GM21619 (cell line): ENCODE measurements at regions not wholly inside any gene's neighbourhood (a gene's known extent, or its start where the extent isn't known, plus 50 kb on each side); places are given as distances from the start of the nearest gene placed in this dataset.
"Not testable (repeated sequence)": the region's sequence is repeated elsewhere in the genome, so short reads cannot be mapped to it uniquely, and the experiment has no call there.

Experiments
- ATAC-seq: cut with Tn5 transposase; IDR thresholded peaks from one replicate; pipeline ENCODE4 v1.9.1; 2021; ENCODE audit not compliant: unreplicated experiment

- no peak for ATAC-seq
Measured at GRCh38 chr7:81439591-81439990, 330.3 kb downstream of the HGF start.

GRCh38 chr7:81437160-81437559, 332.7 kb downstream of the HGF start:
- ATAC-seq, result not testable (repeated sequence)

- no peak for ATAC-seq
Measured at GRCh38 chr7:81433692-81434331, 336.0 kb downstream of the HGF start.

GRCh38 chr7:81433206-81433605, 336.6 kb downstream of the HGF start:
- ATAC-seq, result no peak

GRCh38 chr7:81430761-81431160, 339.1 kb downstream of the HGF start:
- no peak for ATAC-seq

GRCh38 chr7:81430150-81430549, 339.7 kb downstream of the HGF start:
- no peak for ATAC-seq

GRCh38 chr7:81427461-81427860, 342.4 kb downstream of the HGF start:
- no peak for ATAC-seq

GRCh38 chr7:81420526-81421226, 349.2 kb downstream of the HGF start:
- ATAC-seq, result no peak

GRCh38 chr7:81419731-81420130, 350.1 kb downstream of the HGF start:
- no peak for ATAC-seq

GRCh38 chr7:81416659-81417058, 353.2 kb downstream of the HGF start:
- no peak for ATAC-seq

- no peak for ATAC-seq
Measured at GRCh38 chr7:81415181-81415580, 354.7 kb downstream of the HGF start.

- no peak for ATAC-seq
Measured at GRCh38 chr7:81414411-81414810, 355.4 kb downstream of the HGF start.

GRCh38 chr7:81410471-81411117, 359.3 kb downstream of the HGF start:
- no peak for ATAC-seq

- no peak for ATAC-seq
Measured at GRCh38 chr7:81408728-81409127, 361.1 kb downstream of the HGF start.

- ATAC-seq, result no peak
Measured at GRCh38 chr7:81407094-81407493, 362.8 kb downstream of the HGF start.

GRCh38 chr7:81404669-81405068, 365.2 kb downstream of the HGF start:
- ATAC-seq, result no peak

- no peak for ATAC-seq
Measured at GRCh38 chr7:81402227-81402626, 367.6 kb downstream of the HGF start.

- ATAC-seq, result no peak
Measured at GRCh38 chr7:81399471-81399870, 370.4 kb downstream of the HGF start.

GRCh38 chr7:81394029-81394428, 375.8 kb downstream of the HGF start:
- no peak for ATAC-seq

GRCh38 chr7:81393018-81393417, 376.8 kb downstream of the HGF start:
- ATAC-seq, result no peak

GRCh38 chr7:81385370-81385769, 384.5 kb downstream of the HGF start:
- ATAC-seq, result no peak

- no peak for ATAC-seq
Measured at GRCh38 chr7:81383846-81384245, 386.0 kb downstream of the HGF start.
